ENCODE measurements at regions not wholly inside any gene's neighbourhood (a gene's known extent, or its start where the extent isn't known, plus 50 kb on each side); places are given as distances from the start of the nearest gene placed in this dataset.

- no peak for DNase-seq (ENCODE audit: low read depth in 3 of 3)
Measured at GRCh38 chr10:43790147-43790546, 141.5 kb upstream of the ZNF32 start.

GRCh38 chr10:43785252-43785651 lies 136.6 kb upstream of the ZNF32 start:
- no peak for DNase-seq (ENCODE audit: low read depth in 3 of 3)

GRCh38 chr10:43782814-43783213 lies 134.1 kb upstream of the ZNF32 start:
- DNase-seq (ENCODE audit: low read depth in 3 of 3), result no peak

- DNase-seq (ENCODE audit: low read depth in 3 of 3), result peak; percentile 20 to 34 (median 21)
Measured at GRCh38 chr10:43781480-43782361, 133.0 kb upstream of the ZNF32 start.

GRCh38 chr10:43778571-43778970 lies 129.9 kb upstream of the ZNF32 start:
- no peak for DNase-seq (ENCODE audit: low read depth in 3 of 3)

GRCh38 chr10:43775384-43775783 lies 126.7 kb upstream of the ZNF32 start:
- no peak for DNase-seq (ENCODE audit: low read depth in 3 of 3)

- DNase-seq (ENCODE audit: low read depth in 3 of 3), result no peak
Measured at GRCh38 chr10:43774234-43774769, 125.6 kb upstream of the ZNF32 start.

- no peak for DNase-seq (ENCODE audit: low read depth in 3 of 3)
Measured at GRCh38 chr10:43773736-43774135, 125.1 kb upstream of the ZNF32 start.

GRCh38 chr10:43772171-43772570 lies 123.5 kb upstream of the ZNF32 start:
- DNase-seq (ENCODE audit: low read depth in 3 of 3), result no peak

- DNase-seq (ENCODE audit: low read depth in 3 of 3), result no peak
Measured at GRCh38 chr10:43771675-43772074, 123.0 kb upstream of the ZNF32 start.

GRCh38 chr10:43765516-43765915 lies 116.8 kb upstream of the ZNF32 start:
- no peak for DNase-seq (ENCODE audit: low read depth in 3 of 3)

- DNase-seq (ENCODE audit: low read depth in 3 of 3), result no peak
Measured at GRCh38 chr10:43763846-43764245, 115.2 kb upstream of the ZNF32 start.

- DNase-seq (ENCODE audit: low read depth in 3 of 3), result no peak
Measured at GRCh38 chr10:43760514-43760913, 111.8 kb upstream of the ZNF32 start.

GRCh38 chr10:43759216-43759615 lies 110.5 kb upstream of the ZNF32 start:
- DNase-seq (ENCODE audit: low read depth in 3 of 3), result no peak

- DNase-seq (ENCODE audit: low read depth in 3 of 3), result no peak
Measured at GRCh38 chr10:43756341-43756740, 107.7 kb upstream of the ZNF32 start.

- no peak for DNase-seq (ENCODE audit: low read depth in 3 of 3)
Measured at GRCh38 chr10:43754569-43755260, 106.0 kb upstream of the ZNF32 start.

- no peak for DNase-seq (ENCODE audit: low read depth in 3 of 3)
Measured at GRCh38 chr10:43753397-43754061, 104.8 kb upstream of the ZNF32 start.

GRCh38 chr10:43752682-43753081 lies 104.0 kb upstream of the ZNF32 start:
- DNase-seq (ENCODE audit: low read depth in 3 of 3), result no peak

- no peak for DNase-seq (ENCODE audit: low read depth in 3 of 3)
Measured at GRCh38 chr10:43751646-43752045, 103.0 kb upstream of the ZNF32 start.

GRCh38 chr10:43749940-43750552 lies 101.4 kb upstream of the ZNF32 start:
- DNase-seq (ENCODE audit: low read depth in 3 of 3), result no peak

- DNase-seq (ENCODE audit: low read depth in 3 of 3), result no peak
Measured at GRCh38 chr10:43749145-43749576, 100.5 kb upstream of the ZNF32 start.

GRCh38 chr10:43748560-43748959 lies 99.9 kb upstream of the ZNF32 start:
- no peak for DNase-seq (ENCODE audit: low read depth in 3 of 3)

All from stimulated activated CD4-positive, alpha-beta T cell treated with anti-CD3 and anti-CD28 coated beads, TNF-alpha, amount 100 ng/mL, for 48 hours (primary cell).